Retinal pigment epithelial cell (primary cell): ENCODE measurements at regions not wholly inside any gene's neighbourhood (a gene's known extent, or its start where the extent isn't known, plus 50 kb on each side); places are given as distances from the start of the nearest gene placed in this dataset.
A peak's percentile ranks its signal among the peaks of the same experiment; 100 is the strongest.

Experiments
- DNase-seq: peaks from one replicate; pipeline ENCODE4 v3.0.0-alpha.2; 2010; ENCODE audit warnings: low read depth
- H3K4me3 ChIP-seq: 2 replicates; pipeline ENCODE4 v1.5.1; 2011; ENCODE audit warnings: mild to moderate bottlenecking, low read length, control low read depth, moderate library complexity
- CTCF ChIP-seq: conservative IDR thresholded peaks from 2 replicates; pipeline ENCODE4 v1.5.1; 2011; ENCODE audit warnings: low read depth, low read length, control low read depth, inconsistent platforms

GRCh38 chr5:24849210-24849609 lies 204.4 kb upstream of the CDH10 start:
- DNase-seq = no peak
- TF ChIP-seq CTCF = no peak
- no peak overlapping the region for H3K4me3 ChIP-seq

- DNase-seq = no peak
- TF ChIP-seq CTCF = no peak
- no peak overlapping the region for H3K4me3 ChIP-seq
Observed at GRCh38 chr5:24831989-24832388, 187.2 kb upstream of the CDH10 start.

- no peak for TF ChIP-seq CTCF
- DNase-seq = no peak
- H3K4me3 ChIP-seq = no peak overlapping the region
Observed at GRCh38 chr5:24823625-24824024, 178.8 kb upstream of the CDH10 start.

GRCh38 chr5:24819841-24820240 lies 175.1 kb upstream of the CDH10 start:
- no peak overlapping the region for H3K4me3 ChIP-seq
- no peak for DNase-seq
- TF ChIP-seq CTCF = no peak

GRCh38 chr5:24817966-24818365 lies 173.2 kb upstream of the CDH10 start:
- H3K4me3 ChIP-seq = no peak overlapping the region
- no peak for TF ChIP-seq CTCF
- no peak for DNase-seq

- no peak for TF ChIP-seq CTCF
- no peak overlapping the region for H3K4me3 ChIP-seq
- no peak for DNase-seq
Observed at GRCh38 chr5:24816206-24816605, 171.4 kb upstream of the CDH10 start.

- H3K4me3 ChIP-seq = no peak overlapping the region
- no peak for TF ChIP-seq CTCF
- DNase-seq = peak; percentile 52
Observed at GRCh38 chr5:24805230-24805629, 160.5 kb upstream of the CDH10 start.
